HUES64 (cell line): ENCODE measurements at regions not wholly inside any gene's neighbourhood (a gene's known extent, or its start where the extent isn't known, plus 50 kb on each side); places are given as distances from the start of the nearest gene placed in this dataset.
"Not testable (repeated sequence)": the region's sequence is repeated elsewhere in the genome, so short reads cannot be mapped to it uniquely, and the experiment has no call there.

Experiments used
- H3K27ac ChIP-seq: 2 replicates; pipeline ENCODE4 v1.7.0; 2013; ENCODE audit warnings: low read depth, low read length, inconsistent platforms
- H3K27me3 ChIP-seq: 2 replicates; pipeline ENCODE4 v1.6.1; 2013; ENCODE audit warnings: mild to moderate bottlenecking, low read length; ENCODE audit not compliant: insufficient read depth
- H3K36me3 ChIP-seq: 2 replicates; pipeline ENCODE4 v1.6.1; 2013; ENCODE audit warnings: mild to moderate bottlenecking, low read length; ENCODE audit not compliant: insufficient read depth
- H3K4me1 ChIP-seq: 2 replicates; pipeline ENCODE4 v1.6.1; 2013; ENCODE audit warnings: mild to moderate bottlenecking, low read length, moderate library complexity; ENCODE audit not compliant: insufficient read depth
- H3K4me3 ChIP-seq: 2 replicates; pipeline ENCODE4 v1.5.1; 2013; ENCODE audit warnings: mild to moderate bottlenecking, low read length, moderate library complexity
- H3K9ac ChIP-seq: 2 replicates; pipeline ENCODE4 v1.6.1; 2013; ENCODE audit warnings: mild to moderate bottlenecking, low read depth, low read length
- H3K9me3 ChIP-seq: 2 replicates; pipeline ENCODE4 v1.6.1; 2013; ENCODE audit warnings: low read depth, low read length; ENCODE audit not compliant: insufficient read depth
- WGBS: fragments of 150-250, 120-280 bp; methylation state at CpG from one replicate; pipeline ENCODE4 v1.1.7; 2013; ENCODE audit warnings: missing lambda C conversion rate; 5-methylcytosine and 5-hydroxymethylcytosine counted together

GRCh38 chr14:44873536-44873935 lies 88.2 kb downstream of the KLHL28 start:
- Histone ChIP-seq H3K27me3 (no peaks in the 10 kb centered on the region), H3K4me3 (peak overlapping the region; percentile 53), H3K9me3 (no peaks in the 10 kb centered on the region), H3K4me1 (no peaks in the 10 kb centered on the region), H3K36me3 (no peaks in the 10 kb centered on the region), H3K9ac (peak overlapping the region; percentile 59), H3K27ac (no peak overlapping the region)
- 62% methylated on average over 10 of the region's 10 CpGs for WGBS

GRCh38 chr14:44866770-44867169 lies 95.0 kb downstream of the KLHL28 start:
- H3K36me3 ChIP-seq, result no peaks in the 10 kb centered on the region
- no peaks in the 10 kb centered on the region for H3K4me1 ChIP-seq
- H3K9me3 ChIP-seq, result no peaks in the 10 kb centered on the region
- no peak overlapping the region for H3K27ac ChIP-seq
- no peak overlapping the region for H3K4me3 ChIP-seq
- no peaks in the 10 kb centered on the region for H3K27me3 ChIP-seq
- no peak overlapping the region for H3K9ac ChIP-seq
- WGBS, result 91% methylated on average over 1 of the region's 1 CpG

GRCh38 chr14:44866322-44866721 lies 95.4 kb downstream of the KLHL28 start:
- no peaks in the 10 kb centered on the region for H3K27me3 ChIP-seq
- no peak overlapping the region for H3K9ac ChIP-seq
- H3K9me3 ChIP-seq, result no peaks in the 10 kb centered on the region
- H3K36me3 ChIP-seq, result no peaks in the 10 kb centered on the region
- no peak overlapping the region for H3K4me3 ChIP-seq
- 93% methylated on average over 2 of the region's 2 CpGs for WGBS
- H3K27ac ChIP-seq, result no peak overlapping the region
- H3K4me1 ChIP-seq, result no peaks in the 10 kb centered on the region

- Histone ChIP-seq H3K36me3 (no peaks in the 10 kb centered on the region), H3K27me3 (no peaks in the 10 kb centered on the region), H3K4me1 (no peaks in the 10 kb centered on the region), H3K9ac (no peak overlapping the region), H3K27ac (no peak overlapping the region), H3K9me3 (no peaks in the 10 kb centered on the region), H3K4me3 (no peak overlapping the region)
- 98% methylated on average over 3 of the region's 3 CpGs for WGBS
Observed at GRCh38 chr14:44863271-44863670, 98.5 kb downstream of the KLHL28 start.

- no peak overlapping the region for H3K4me3 ChIP-seq
- H3K36me3 ChIP-seq, result no peaks in the 10 kb centered on the region
- no peak overlapping the region for H3K9ac ChIP-seq
- no peaks in the 10 kb centered on the region for H3K4me1 ChIP-seq
- no peak overlapping the region for H3K27ac ChIP-seq
- no peaks in the 10 kb centered on the region for H3K27me3 ChIP-seq
- WGBS, result 87% methylated on average over 3 of the region's 4 CpGs
- H3K9me3 ChIP-seq, result 0 out of 2 replicates have a peak, but pooled peaks cover 3% of the 10 kb centered on the region
Observed at GRCh38 chr14:44854114-44854513, 107.6 kb downstream of the KLHL28 start.

GRCh38 chr14:44847526-44848309 lies 114.0 kb downstream of the KLHL28 start:
- 91% methylated on average over 8 of the region's 8 CpGs for WGBS
- Histone ChIP-seq H3K9ac (no peak overlapping the region), H3K9me3 (no peaks in the 10 kb centered on the region)

GRCh38 chr14:44846232-44846824 lies 115.4 kb downstream of the KLHL28 start:
- 48% methylated on average over 4 of the region's 4 CpGs for WGBS
- H3K9me3 ChIP-seq, result no peaks in the 10 kb centered on the region
- no peaks in the 10 kb centered on the region for H3K36me3 ChIP-seq
- no peaks in the 10 kb centered on the region for H3K4me1 ChIP-seq
- H3K27me3 ChIP-seq, result no peaks in the 10 kb centered on the region
- H3K4me3 ChIP-seq, result no peak overlapping the region
- H3K9ac ChIP-seq, result no peak overlapping the region
- H3K27ac ChIP-seq, result no peak overlapping the region

More at GRCh38 chr14:44847526-44848309, 114.0 kb downstream of the KLHL28 start:
- Histone ChIP-seq H3K27ac (no peak overlapping the region), H3K36me3 (no peaks in the 10 kb centered on the region), H3K27me3 (no peaks in the 10 kb centered on the region), H3K4me3 (no peak overlapping the region), H3K4me1 (no peaks in the 10 kb centered on the region)

- not testable (repeated sequence) for H3K27me3 ChIP-seq, H3K27ac ChIP-seq, H3K4me1 ChIP-seq, H3K9me3 ChIP-seq, H3K9ac ChIP-seq, H3K4me3 ChIP-seq, H3K36me3 ChIP-seq
- 96% methylated on average over 7 of the region's 9 CpGs for WGBS
Observed at GRCh38 chr14:44835928-44836327, 125.8 kb downstream of the KLHL28 start.

GRCh38 chr14:44833376-44834060 lies 128.2 kb downstream of the KLHL28 start:
- no peak overlapping the region for H3K4me3 ChIP-seq
- H3K27me3 ChIP-seq, result no peaks in the 10 kb centered on the region
- WGBS, result 67% methylated on average over 1 of the region's 1 CpG
- no peaks in the 10 kb centered on the region for H3K9me3 ChIP-seq
- no peak overlapping the region for H3K27ac ChIP-seq
- no peaks in the 10 kb centered on the region for H3K36me3 ChIP-seq
- no peak overlapping the region for H3K9ac ChIP-seq
- no peaks in the 10 kb centered on the region for H3K4me1 ChIP-seq

- H3K9ac ChIP-seq, result no peak overlapping the region
- no peaks in the 10 kb centered on the region for H3K27me3 ChIP-seq
- H3K36me3 ChIP-seq, result no peaks in the 10 kb centered on the region
- H3K27ac ChIP-seq, result no peak overlapping the region
- no peaks in the 10 kb centered on the region for H3K9me3 ChIP-seq
- 100% methylated on average over 1 of the region's 1 CpG for WGBS
- no peaks in the 10 kb centered on the region for H3K4me1 ChIP-seq
- H3K4me3 ChIP-seq, result no peak overlapping the region
Observed at GRCh38 chr14:44830371-44830770, 131.4 kb downstream of the KLHL28 start.

- 93% methylated on average over 1 of the region's 1 CpG for WGBS
- H3K27ac ChIP-seq, result no peak overlapping the region
Observed at GRCh38 chr14:44829021-44829420, 132.7 kb downstream of the KLHL28 start.

More at GRCh38 chr14:44829021-44829420, 132.7 kb downstream of the KLHL28 start:
- H3K4me3 ChIP-seq, result no peak overlapping the region
- no peak overlapping the region for H3K9ac ChIP-seq
- no peaks in the 10 kb centered on the region for H3K36me3 ChIP-seq
- no peaks in the 10 kb centered on the region for H3K9me3 ChIP-seq
- no peaks in the 10 kb centered on the region for H3K4me1 ChIP-seq
- no peaks in the 10 kb centered on the region for H3K27me3 ChIP-seq
